Bronchial epithelial cell (primary cell): ENCODE measurements at regions not wholly inside any gene's neighbourhood (a gene's known extent, or its start where the extent isn't known, plus 50 kb on each side); places are given as distances from the start of the nearest gene placed in this dataset.

ENCODE experiments used
- DNase-seq: peaks from one replicate; pipeline ENCODE4 v3.0.0-alpha.2; 2010; ENCODE audit warnings: low read depth
- FAIRE-seq: peaks from 2 replicates; lab custom pipeline; 2011; peaks lifted over from hg19 to GRCh38; lab: Jason Lieb, UNC
- H3K27me3 ChIP-seq: 2 replicates; pipeline ENCODE4 v1.5.1; 2011; ENCODE audit warnings: low read length; ENCODE audit not compliant: control insufficient read depth, insufficient read depth
- H3K36me3 ChIP-seq: 2 replicates; pipeline ENCODE4 v1.5.1; 2011; ENCODE audit warnings: low read length; ENCODE audit not compliant: control insufficient read depth, insufficient read depth
- H3K4me3 ChIP-seq: 2 replicates; pipeline ENCODE4 v1.5.1; 2011; ENCODE audit warnings: mild to moderate bottlenecking, low read depth, low read length, control low read depth
- CTCF ChIP-seq: IDR thresholded peaks from 2 replicates; pipeline ENCODE4 v1.5.1; 2011; ENCODE audit warnings: mild to moderate bottlenecking, moderate library complexity, low read length, control low read depth, inconsistent platforms; ENCODE audit not compliant: insufficient read depth, severe bottlenecking

- Histone ChIP-seq H3K4me3 (no peak overlapping the region), H3K36me3 (no peaks in the 10 kb centered on the region), H3K27me3 (no peaks in the 10 kb centered on the region)
- DNase-seq, result no peak
- FAIRE-seq, result no peak
- no peak for TF ChIP-seq CTCF
Observed at GRCh38 chr1:101550581-101550980, 313.8 kb downstream of the S1PR1 start.

GRCh38 chr1:101566883-101567538, 330.2 kb downstream of the S1PR1 start:
- Histone ChIP-seq H3K36me3 (no peaks in the 10 kb centered on the region), H3K4me3 (no peak overlapping the region), H3K27me3 (no peaks in the 10 kb centered on the region)
- DNase-seq (no peak), FAIRE-seq (no peak)
- no peak for TF ChIP-seq CTCF

GRCh38 chr1:101567582-101568189, 330.9 kb downstream of the S1PR1 start:
- no peaks in the 10 kb centered on the region for H3K27me3 ChIP-seq
- H3K4me3 ChIP-seq, result no peak overlapping the region
- no peak for FAIRE-seq
- H3K36me3 ChIP-seq, result no peaks in the 10 kb centered on the region
- peak; percentile 13 for DNase-seq
- peak; percentile 75 for TF ChIP-seq CTCF

- Histone ChIP-seq H3K4me3 (no peak overlapping the region), H3K36me3 (no peaks in the 10 kb centered on the region), H3K27me3 (no peaks in the 10 kb centered on the region)
- FAIRE-seq (no peak), DNase-seq (no peak)
- no peak for TF ChIP-seq CTCF
Observed at GRCh38 chr1:101587741-101588140, 350.9 kb downstream of the S1PR1 start.

- no peak for FAIRE-seq
- no peak for TF ChIP-seq CTCF
- no peaks in the 10 kb centered on the region for H3K27me3 ChIP-seq
- H3K36me3 ChIP-seq, result no peaks in the 10 kb centered on the region
- H3K4me3 ChIP-seq, result no peak overlapping the region
- no peak for DNase-seq
Observed at GRCh38 chr1:101588677-101589076, 351.9 kb downstream of the S1PR1 start.

- TF ChIP-seq CTCF, result no peak
- no peak for DNase-seq
- H3K27me3 ChIP-seq, result no peaks in the 10 kb centered on the region
- no peak for FAIRE-seq
- H3K36me3 ChIP-seq, result no peaks in the 10 kb centered on the region
- no peak overlapping the region for H3K4me3 ChIP-seq
Observed at GRCh38 chr1:101592845-101593244, 356.0 kb downstream of the S1PR1 start.
